KMS-11 (cell line): ENCODE measurements at regions not wholly inside any gene's neighbourhood (a gene's known extent, or its start where the extent isn't known, plus 50 kb on each side); places are given as distances from the start of the nearest gene placed in this dataset.
"Not testable (repeated sequence)": the region's sequence is repeated elsewhere in the genome, so short reads cannot be mapped to it uniquely, and the experiment has no call there.

Source experiments
- H2AFZ ChIP-seq: fragments of 200-600 bp; sonication (generic); 2 replicates; pipeline ENCODE4 v1.6.1; 2016; ENCODE audit warnings: antibody characterized with exemption, mixed run types, low read depth
- H3K27ac ChIP-seq: fragments of 200-600 bp; sonication (generic); 2 replicates; pipeline ENCODE4 v1.6.1; 2016; ENCODE audit warnings: mild to moderate bottlenecking, mixed run types
- H3K27me3 ChIP-seq: fragments of 200-600 bp; sonication (generic); 2 replicates; pipeline ENCODE4 v1.6.1; 2017; ENCODE audit warnings: mild to moderate bottlenecking, low read depth, mixed run types, moderate library complexity; ENCODE audit not compliant: insufficient read depth
- H3K36me3 ChIP-seq: fragments of 200-600 bp; sonication (generic); 2 replicates; pipeline ENCODE4 v1.6.1; 2017; ENCODE audit warnings: mild to moderate bottlenecking, mixed run types; ENCODE audit not compliant: insufficient read depth
- H3K4me1 ChIP-seq: fragments of 200-600 bp; sonication (generic); 2 replicates; pipeline ENCODE4 v1.6.1; 2016; ENCODE audit warnings: mild to moderate bottlenecking, low read depth, mixed run types; ENCODE audit not compliant: poor library complexity, severe bottlenecking
- H3K4me2 ChIP-seq: fragments of 200-600 bp; sonication (generic); 2 replicates; pipeline ENCODE4 v1.7.0; 2016; ENCODE audit warnings: mild to moderate bottlenecking, mixed run types
- H3K4me3 ChIP-seq: fragments of 200-600 bp; sonication (generic); IDR thresholded peaks from 2 replicates; pipeline ENCODE4 v1.6.1; 2017; ENCODE audit warnings: low read depth, low read length, mixed read lengths; ENCODE audit not compliant: insufficient read depth
- H3K79me2 ChIP-seq: fragments of 200-600 bp; sonication (generic); 2 replicates; pipeline ENCODE4 v1.6.1; 2016; ENCODE audit warnings: low read depth, mixed run types; ENCODE audit not compliant: insufficient read depth
- H3K9ac ChIP-seq: fragments of 200-600 bp; sonication (generic); 2 replicates; pipeline ENCODE4 v1.6.1; 2016; ENCODE audit warnings: mild to moderate bottlenecking, mixed run types
- H4K20me1 ChIP-seq: fragments of 200-600 bp; sonication (generic); 2 replicates; pipeline ENCODE4 v1.6.1; 2016; ENCODE audit warnings: mild to moderate bottlenecking, mixed run types; ENCODE audit not compliant: insufficient read depth
- TF ChIP-seq, protein P1 (sequence below): fragments of 200-600 bp; sonication (generic); conservative IDR thresholded peaks from 2 replicates; pipeline ENCODE4 v1.6.1; 2017; ENCODE audit warnings: low read depth, mild to moderate bottlenecking, antibody characterized with exemption, low read length, moderate library complexity, mixed read lengths

DNA sequence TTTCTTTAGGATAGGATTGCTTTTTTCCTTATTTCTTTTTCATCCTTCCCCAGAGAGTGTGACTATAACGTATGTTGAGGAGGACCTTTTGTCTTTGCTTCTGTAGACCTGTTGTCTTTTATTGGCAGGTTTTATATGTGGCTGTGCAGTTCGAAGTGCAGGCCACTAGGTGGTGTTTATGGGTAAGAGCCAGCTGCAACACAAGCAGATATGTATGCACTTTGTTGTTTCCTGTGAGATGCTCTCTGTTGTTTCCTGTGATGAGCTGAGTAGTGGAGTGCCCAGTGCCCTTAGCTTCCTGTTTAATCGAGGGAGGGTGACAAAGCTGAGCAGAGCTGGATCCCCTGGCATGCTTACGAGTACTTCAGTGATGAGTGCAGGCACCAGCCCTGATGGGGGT, 50.0 kb upstream of the TGIF2LX start:
- not testable (repeated sequence) for H3K4me2 ChIP-seq, H3K9ac ChIP-seq

More for the DNA sequence above, 50.0 kb upstream of the TGIF2LX start:
- H3K4me1 ChIP-seq, H3K36me3 ChIP-seq, H3K27me3 ChIP-seq, H3K79me2 ChIP-seq, H3K27ac ChIP-seq, H4K20me1 ChIP-seq, H2AFZ ChIP-seq, H3K4me3 ChIP-seq: not testable (repeated sequence)
- TF ChIP-seq, protein P1, sequence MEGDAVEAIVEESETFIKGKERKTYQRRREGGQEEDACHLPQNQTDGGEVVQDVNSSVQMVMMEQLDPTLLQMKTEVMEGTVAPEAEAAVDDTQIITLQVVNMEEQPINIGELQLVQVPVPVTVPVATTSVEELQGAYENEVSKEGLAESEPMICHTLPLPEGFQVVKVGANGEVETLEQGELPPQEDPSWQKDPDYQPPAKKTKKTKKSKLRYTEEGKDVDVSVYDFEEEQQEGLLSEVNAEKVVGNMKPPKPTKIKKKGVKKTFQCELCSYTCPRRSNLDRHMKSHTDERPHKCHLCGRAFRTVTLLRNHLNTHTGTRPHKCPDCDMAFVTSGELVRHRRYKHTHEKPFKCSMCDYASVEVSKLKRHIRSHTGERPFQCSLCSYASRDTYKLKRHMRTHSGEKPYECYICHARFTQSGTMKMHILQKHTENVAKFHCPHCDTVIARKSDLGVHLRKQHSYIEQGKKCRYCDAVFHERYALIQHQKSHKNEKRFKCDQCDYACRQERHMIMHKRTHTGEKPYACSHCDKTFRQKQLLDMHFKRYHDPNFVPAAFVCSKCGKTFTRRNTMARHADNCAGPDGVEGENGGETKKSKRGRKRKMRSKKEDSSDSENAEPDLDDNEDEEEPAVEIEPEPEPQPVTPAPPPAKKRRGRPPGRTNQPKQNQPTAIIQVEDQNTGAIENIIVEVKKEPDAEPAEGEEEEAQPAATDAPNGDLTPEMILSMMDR: peak; percentile 41
